Right atrium auricular region (tissue), 2 donors: ENCODE measurements at regions not wholly inside any gene's neighbourhood (a gene's known extent, or its start where the extent isn't known, plus 50 kb on each side); places are given as distances from the start of the nearest gene placed in this dataset.

Source experiments
- DNase-seq: peaks from one replicate; pipeline ENCODE4 v3.0.0-alpha.2; 2019; ENCODE audit warnings: low spot score
- H3K27ac ChIP-seq, 2 donors: fragments of 200-600 bp; sonication (generic); 1 replicate in 1 of 2; 2 replicates in 1 of 2; pipeline ENCODE4 v1.5.1; 2016 to 2019
- H3K27me3 ChIP-seq, 2 donors: fragments of 200-600 bp; sonication (generic); one replicate each; pipeline versions ENCODE4 v1.5.1 to v1.6.0; 2017 to 2019
- H3K36me3 ChIP-seq: fragments of 200-600 bp; sonication (generic); one replicate; pipeline ENCODE4 v1.5.1; 2016
- H3K4me1 ChIP-seq, 2 donors: fragments of 200-600 bp; sonication (generic); one replicate each; pipeline versions ENCODE4 v1.5.1 to v1.6.0; 2017 to 2019
- H3K4me3 ChIP-seq, 2 donors: fragments of 200-600 bp; sonication (generic); 1 replicate in 1 of 2; 2 replicates in 1 of 2; pipeline ENCODE4 v1.5.1; 2017 to 2019; ENCODE audit warnings: mild to moderate bottlenecking in 1 of 2, moderate library complexity in 1 of 2
- H3K9me3 ChIP-seq, 2 donors: fragments of 200-600 bp; sonication (generic); one replicate each; pipeline ENCODE4 v1.5.1; 2019
- TF ChIP-seq, protein P1 (sequence below), 2 donors: fragments of 200-600 bp; sonication (generic); IDR thresholded peaks; one replicate each; pipeline ENCODE4 v1.5.1; 2019; ENCODE audit warnings: antibody characterized with exemption in 2 of 2

DNA sequence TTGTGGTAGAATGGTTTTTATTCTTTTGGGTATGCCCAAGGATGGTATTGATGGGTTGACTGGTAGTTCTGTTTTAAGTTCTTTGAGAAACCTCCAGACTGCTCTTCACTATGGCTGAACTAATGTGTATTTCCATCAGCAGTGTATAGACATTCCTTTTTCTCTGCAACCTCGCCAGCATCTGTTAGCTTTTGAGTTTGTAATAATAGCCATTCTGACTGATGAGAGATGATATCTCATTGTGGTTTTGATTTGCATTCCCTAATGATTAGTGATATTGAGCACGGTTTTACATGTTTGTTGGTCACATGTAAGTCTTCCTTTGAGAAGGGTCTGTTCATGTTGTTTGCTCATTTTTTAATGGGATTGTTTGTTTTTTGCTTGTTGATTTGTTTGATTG is 1348.7 kb upstream of the NXPH2 start:
- no peaks in the 10 kb centered on the region for H3K9me3 ChIP-seq
- TF ChIP-seq, protein P1, sequence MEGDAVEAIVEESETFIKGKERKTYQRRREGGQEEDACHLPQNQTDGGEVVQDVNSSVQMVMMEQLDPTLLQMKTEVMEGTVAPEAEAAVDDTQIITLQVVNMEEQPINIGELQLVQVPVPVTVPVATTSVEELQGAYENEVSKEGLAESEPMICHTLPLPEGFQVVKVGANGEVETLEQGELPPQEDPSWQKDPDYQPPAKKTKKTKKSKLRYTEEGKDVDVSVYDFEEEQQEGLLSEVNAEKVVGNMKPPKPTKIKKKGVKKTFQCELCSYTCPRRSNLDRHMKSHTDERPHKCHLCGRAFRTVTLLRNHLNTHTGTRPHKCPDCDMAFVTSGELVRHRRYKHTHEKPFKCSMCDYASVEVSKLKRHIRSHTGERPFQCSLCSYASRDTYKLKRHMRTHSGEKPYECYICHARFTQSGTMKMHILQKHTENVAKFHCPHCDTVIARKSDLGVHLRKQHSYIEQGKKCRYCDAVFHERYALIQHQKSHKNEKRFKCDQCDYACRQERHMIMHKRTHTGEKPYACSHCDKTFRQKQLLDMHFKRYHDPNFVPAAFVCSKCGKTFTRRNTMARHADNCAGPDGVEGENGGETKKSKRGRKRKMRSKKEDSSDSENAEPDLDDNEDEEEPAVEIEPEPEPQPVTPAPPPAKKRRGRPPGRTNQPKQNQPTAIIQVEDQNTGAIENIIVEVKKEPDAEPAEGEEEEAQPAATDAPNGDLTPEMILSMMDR (IDR thresholded peaks at IDR 0.05), result no peak
- H3K4me3 ChIP-seq, result no peak overlapping the region
- no peaks in the 10 kb centered on the region for H3K27me3 ChIP-seq
- H3K36me3 ChIP-seq, result no peaks in the 10 kb centered on the region
- no peaks in the 10 kb centered on the region for H3K4me1 ChIP-seq
- DNase-seq, result no peak
- H3K27ac ChIP-seq, result no peak overlapping the region

DNA sequence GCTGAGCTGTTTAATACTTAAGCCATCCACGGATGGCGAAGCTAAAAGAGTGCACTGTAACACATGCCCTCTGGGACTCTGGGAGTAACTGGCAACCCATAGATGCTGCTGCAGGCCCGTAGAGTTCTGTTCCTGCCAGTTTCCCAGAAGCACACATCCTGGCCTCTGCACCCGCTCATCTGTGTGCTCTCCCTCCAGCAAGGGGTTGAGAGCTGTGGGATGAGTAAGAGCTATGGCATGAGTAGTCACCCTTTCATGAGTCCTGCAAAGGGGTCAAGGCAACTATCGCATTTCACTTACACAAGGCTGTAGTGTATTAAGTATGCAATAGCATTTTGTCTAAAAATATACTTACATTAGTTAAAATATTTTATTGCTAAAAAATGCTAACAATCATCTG is 1341.8 kb upstream of the NXPH2 start:
- H3K9me3 ChIP-seq, result no peaks in the 10 kb centered on the region
- TF ChIP-seq, protein P1 (IDR thresholded peaks at IDR 0.05), result no peak
- no peak overlapping the region for H3K27ac ChIP-seq
- DNase-seq, result no peak
- no peaks in the 10 kb centered on the region for H3K36me3 ChIP-seq
- H3K27me3 ChIP-seq, result no peaks in the 10 kb centered on the region
- no peaks in the 10 kb centered on the region for H3K4me1 ChIP-seq
- no peak overlapping the region for H3K4me3 ChIP-seq

DNA sequence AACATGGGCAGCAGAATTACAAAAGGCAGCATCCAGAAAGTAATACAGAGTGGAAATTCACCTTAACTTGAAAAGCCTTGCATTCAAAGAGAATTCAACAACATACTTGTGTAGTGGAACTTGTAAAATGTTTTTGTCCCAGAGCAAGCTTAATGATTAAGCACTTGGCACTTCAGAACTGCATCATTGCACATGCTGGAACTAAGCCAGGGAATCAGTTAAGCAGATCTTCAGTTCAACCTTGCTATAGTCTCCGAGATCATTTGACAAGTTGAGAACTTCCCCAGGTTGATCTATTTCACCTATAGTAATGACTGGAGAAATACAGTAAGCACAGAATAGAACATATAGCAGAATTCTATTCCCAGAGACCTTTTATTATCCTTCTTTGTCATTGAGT is 1337.2 kb upstream of the NXPH2 start:
- DNase-seq, result no peak
- no peaks in the 10 kb centered on the region for H3K9me3 ChIP-seq
- H3K27me3 ChIP-seq, result no peaks in the 10 kb centered on the region

DNA sequence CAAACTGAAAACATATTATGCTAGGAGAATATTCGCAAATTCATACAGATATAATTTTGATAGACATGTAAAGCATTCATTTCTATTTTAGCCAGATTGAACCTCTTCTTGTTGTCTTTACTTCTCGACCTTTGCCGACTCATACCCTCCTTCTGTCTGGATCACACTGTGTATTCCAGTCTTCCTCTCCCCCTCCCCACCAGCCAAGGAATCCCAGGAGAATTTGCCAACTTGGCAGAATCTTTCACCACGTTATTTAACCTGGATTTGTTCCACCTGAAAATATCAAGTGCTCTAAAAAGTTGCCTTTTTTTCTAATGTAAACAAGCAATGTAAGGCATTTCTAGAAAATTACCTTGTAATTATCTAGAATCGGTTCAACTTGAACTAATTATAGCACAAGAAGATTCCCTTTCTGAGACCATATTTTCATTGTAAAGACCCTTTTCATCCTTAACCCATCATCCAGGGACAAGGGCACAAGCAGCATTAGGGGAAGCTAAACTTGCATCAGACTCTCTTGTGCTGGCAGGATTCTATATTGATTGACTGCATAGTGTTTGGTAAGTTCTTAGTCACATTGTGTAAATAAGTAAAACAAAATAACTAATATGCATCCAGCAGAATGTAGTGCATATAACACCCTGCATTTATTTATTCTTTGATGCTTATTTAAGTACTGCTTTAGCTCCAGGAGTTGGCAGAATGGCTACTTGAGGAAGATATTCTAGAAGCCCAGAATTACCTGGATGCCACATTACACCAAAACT is 1328.7 kb upstream of the NXPH2 start:
- Histone ChIP-seq H3K27me3 (no peaks in the 10 kb centered on the region), H3K4me3 (no peak overlapping the region), H3K9me3 (no peaks in the 10 kb centered on the region), H3K4me1 (no peaks in the 10 kb centered on the region), H3K27ac (no peak overlapping the region), H3K36me3 (no peaks in the 10 kb centered on the region)
- TF ChIP-seq, protein P1 (IDR thresholded peaks at IDR 0.05), result no peak
- DNase-seq, result no peak

More for the DNA sequence above, 1337.2 kb upstream of the NXPH2 start:
- TF ChIP-seq, protein P1 (IDR thresholded peaks at IDR 0.05), result no peak
- Histone ChIP-seq H3K4me3 (no peak overlapping the region), H3K27ac (no peak overlapping the region), H3K36me3 (no peaks in the 10 kb centered on the region), H3K4me1 (no peaks in the 10 kb centered on the region)

DNA sequence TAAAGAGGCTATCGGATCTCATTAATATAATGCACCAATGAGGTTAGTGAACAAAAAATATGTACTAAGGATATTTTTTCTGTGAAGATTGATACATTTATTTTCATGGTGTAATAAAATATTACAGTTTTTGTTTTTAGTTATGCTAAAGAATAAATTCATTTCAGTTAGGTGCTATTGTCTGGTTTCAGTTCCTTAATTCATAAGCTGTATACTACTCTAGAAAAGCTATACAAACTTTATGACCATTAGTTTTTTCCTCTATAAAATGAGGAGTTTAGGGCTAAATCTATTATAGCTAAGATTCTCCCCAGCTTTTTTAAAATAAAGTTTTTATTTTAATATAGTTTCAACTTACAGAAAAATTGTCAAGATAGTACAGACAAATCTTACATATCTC is 1311.7 kb upstream of the NXPH2 start:
- Histone ChIP-seq H3K27ac (no peak overlapping the region), H3K27me3 (no peaks in the 10 kb centered on the region), H3K9me3 (no peaks in the 10 kb centered on the region), H3K4me3 (no peak overlapping the region), H3K4me1 (no peaks in the 10 kb centered on the region), H3K36me3 (no peaks in the 10 kb centered on the region)
- TF ChIP-seq, protein P1 (IDR thresholded peaks at IDR 0.05), result no peak
- DNase-seq, result no peak

DNA sequence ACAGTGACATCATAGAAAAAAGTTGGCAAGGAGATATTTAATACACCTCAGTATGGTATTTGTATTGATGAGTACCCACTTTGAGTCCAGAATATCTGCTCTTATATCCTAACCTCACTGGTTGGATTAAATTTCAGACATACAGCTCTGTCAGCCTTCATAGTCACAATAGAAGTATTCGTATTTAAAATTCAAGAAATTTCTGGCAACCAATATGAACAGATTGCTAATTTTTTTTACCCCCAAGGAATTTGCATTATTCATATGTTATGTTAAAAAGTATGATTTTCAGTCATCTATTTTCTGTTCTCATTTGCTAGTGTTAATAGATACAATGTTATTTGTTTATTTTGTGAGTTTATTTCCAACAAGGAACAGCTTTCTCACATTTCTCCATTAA is 1306.8 kb upstream of the NXPH2 start:
- DNase-seq, result no peak
- Histone ChIP-seq H3K27ac (no peak overlapping the region), H3K27me3 (no peaks in the 10 kb centered on the region), H3K36me3 (no peaks in the 10 kb centered on the region), H3K9me3 (no peaks in the 10 kb centered on the region), H3K4me3 (no peak overlapping the region), H3K4me1 (no peaks in the 10 kb centered on the region)
- TF ChIP-seq, protein P1 (IDR thresholded peaks at IDR 0.05), result no peak
